Kidney (tissue), 13 donors: ENCODE measurements at regions not wholly inside any gene's neighbourhood (a gene's known extent, or its start where the extent isn't known, plus 50 kb on each side); places are given as distances from the start of the nearest gene placed in this dataset.

Experiments
- DNase-seq, 5 donors: peaks; one replicate each; pipeline ENCODE4 v3.0.0-alpha.2; 2013 to 2020
- FAIRE-seq: peaks from 2 replicates; lab custom pipeline; 2012; peaks lifted over from hg19 to GRCh38; lab: Jason Lieb, UNC
- H3K27ac ChIP-seq, 2 donors: one replicate each; pipeline ENCODE4 v1.7.0; 2013; ENCODE audit warnings: low read depth in 2 of 2, low read length in 2 of 2, inconsistent platforms in 1 of 2
- H3K27me3 ChIP-seq: one replicate; pipeline ENCODE4 v1.7.1; 2013; ENCODE audit warnings: low read length, inconsistent platforms; ENCODE audit not compliant: control insufficient read depth, insufficient read depth
- H3K36me3 ChIP-seq, 3 donors: one replicate each; pipeline versions ENCODE4 v1.7.0 to v1.7.1; 2013; ENCODE audit warnings: low read length in 3 of 3, control low read depth in 1 of 3, inconsistent platforms in 1 of 3; ENCODE audit not compliant: insufficient read depth in 3 of 3, control insufficient read depth in 2 of 3
- H3K4me1 ChIP-seq, 3 donors: one replicate each; pipeline versions ENCODE4 v1.7.0 to v1.7.1; 2013; ENCODE audit warnings: low read length in 3 of 3, inconsistent platforms in 1 of 3, low read depth in 1 of 3; ENCODE audit not compliant: control insufficient read depth in 2 of 3, insufficient read depth in 2 of 3
- H3K4me3 ChIP-seq, 3 donors: one replicate each; pipeline versions ENCODE4 v1.7.0 to v1.8.1; 2013; ENCODE audit warnings: low read length in 3 of 3, control low read depth in 1 of 3, inconsistent platforms in 1 of 3
- H3K9ac ChIP-seq, 3 donors: one replicate each; pipeline versions ENCODE4 v1.7.0 to v1.7.1; 2013; ENCODE audit warnings: low read length in 3 of 3, control low read depth in 1 of 3, inconsistent platforms in 1 of 3
- H3K9me3 ChIP-seq, 3 donors: one replicate each; pipeline versions ENCODE4 v1.7.0 to v1.7.1; 2013; ENCODE audit warnings: low read length in 3 of 3, control low read depth in 1 of 3, inconsistent platforms in 1 of 3; ENCODE audit not compliant: control insufficient read depth in 2 of 3, insufficient read depth in 1 of 3
- CTCF ChIP-seq: IDR thresholded peaks from 3 replicates; pipeline ENCODE4 v1.5.1; 2012; ENCODE audit warnings: mild to moderate bottlenecking, moderate library complexity, borderline replicate concordance; ENCODE audit not compliant: insufficient read depth; ENCODE audit errors: extremely low read depth
- intact Hi-C: fragments of 100-400 bp; cut with DNase I; formaldehyde crosslinking; loops from one replicate; pipeline ENCODE4 v1.11.1; 2022
- donor health status: control.
- donor health status: control.
- donor health status: control.
- donor health status: control.
- donor health status: control.
- donor health status: DM: yes; HTN: yes; CAD: no.
- donor health status: Normal renal cell carcinoma (clear cell type).

- FAIRE-seq = no peak
- Histone ChIP-seq H3K27me3 (no peaks in the 10 kb centered on the region), H3K4me1 (no peaks in the 10 kb centered on the region), H3K4me3 (no peak overlapping the region), H3K27ac (no peak overlapping the region), H3K9ac (no peak overlapping the region), H3K9me3 (no peaks in the 10 kb centered on the region), H3K36me3 (no peaks in the 10 kb centered on the region)
- DNase-seq = no peak
- TF ChIP-seq CTCF = no peak
- intact Hi-C loops = no loop called here
Measured at GRCh38 chr15:100787567-100788417, 91.8 kb upstream of the ALDH1A3 start.

- no peaks in the 10 kb centered on the region for H3K4me1 ChIP-seq
- H3K27ac ChIP-seq = no peak overlapping the region
- no peaks in the 10 kb centered on the region for H3K27me3 ChIP-seq
- DNase-seq = no peak
- intact Hi-C loops = no loop called here
- FAIRE-seq = no peak
- TF ChIP-seq CTCF = no peak
- H3K9ac ChIP-seq = no peak overlapping the region
- no peak overlapping the region for H3K4me3 ChIP-seq
- H3K9me3 ChIP-seq = no peaks in the 10 kb centered on the region
- H3K36me3 ChIP-seq = no peaks in the 10 kb centered on the region
Measured at GRCh38 chr15:100788418-100789105, 91.1 kb upstream of the ALDH1A3 start.

GRCh38 chr15:100790786-100791265 lies 88.8 kb upstream of the ALDH1A3 start:
- Histone ChIP-seq H3K27me3 (no peaks in the 10 kb centered on the region), H3K4me1 (no peaks in the 10 kb centered on the region), H3K9me3 (no peaks in the 10 kb centered on the region), H3K27ac (no peak overlapping the region), H3K36me3 (no peaks in the 10 kb centered on the region), H3K4me3 (no peak overlapping the region), H3K9ac (no peak overlapping the region)
- intact Hi-C loops = no loop called here
- TF ChIP-seq CTCF = no peak
- DNase-seq (no peak), FAIRE-seq (no peak)
